C4-2B (cell line): ENCODE measurements at regions not wholly inside any gene's neighbourhood (a gene's known extent, or its start where the extent isn't known, plus 50 kb on each side); places are given as distances from the start of the nearest gene placed in this dataset.

ENCODE experiments used
- H3K27ac ChIP-seq: fragments of 450-650 bp; 2 replicates; pipeline ENCODE4 v1.5.1; 2017
- CTCF ChIP-seq: fragments of 450-650 bp; conservative IDR thresholded peaks from 2 replicates; pipeline ENCODE4 v1.5.1; 2017; ENCODE audit warnings: mild to moderate bottlenecking
- ZFX ChIP-seq: fragments of 450-650 bp; IDR thresholded peaks from 2 replicates; pipeline ENCODE4 v1.6.1; 2017

- TF ChIP-seq ZFX, result no peak
- no peak for TF ChIP-seq CTCF
- H3K27ac ChIP-seq, result no peak overlapping the region
Measured at GRCh38 chr4:27467351-27467750, 606.7 kb downstream of the STIM2 start.

- no peak for TF ChIP-seq ZFX
- no peak for TF ChIP-seq CTCF
Measured at GRCh38 chr4:27472364-27472763, 611.7 kb downstream of the STIM2 start.

GRCh38 chr4:27474691-27475090 is 614.0 kb downstream of the STIM2 start:
- TF ChIP-seq ZFX (no peak), CTCF (no peak)
- no peak overlapping the region for H3K27ac ChIP-seq

More at GRCh38 chr4:27472364-27472763, 611.7 kb downstream of the STIM2 start:
- H3K27ac ChIP-seq, result no peak overlapping the region

- TF ChIP-seq ZFX, result no peak
- TF ChIP-seq CTCF, result no peak
- H3K27ac ChIP-seq, result no peak overlapping the region
Measured at GRCh38 chr4:27484216-27484615, 623.6 kb downstream of the STIM2 start.

GRCh38 chr4:27490315-27490714 is 629.7 kb downstream of the STIM2 start:
- H3K27ac ChIP-seq, result no peak overlapping the region
- no peak for TF ChIP-seq ZFX
- TF ChIP-seq CTCF, result no peak

- TF ChIP-seq CTCF (no peak), ZFX (no peak)
- H3K27ac ChIP-seq, result no peak overlapping the region
Measured at GRCh38 chr4:27490766-27491165, 630.1 kb downstream of the STIM2 start.

- no peak for TF ChIP-seq ZFX
- TF ChIP-seq CTCF, result no peak
- no peak overlapping the region for H3K27ac ChIP-seq
Measured at GRCh38 chr4:27506401-27506800, 645.8 kb downstream of the STIM2 start.
